ENCODE measurements at regions not wholly inside any gene's neighbourhood (a gene's known extent, or its start where the extent isn't known, plus 50 kb on each side); places are given as distances from the start of the nearest gene placed in this dataset.

DNA sequence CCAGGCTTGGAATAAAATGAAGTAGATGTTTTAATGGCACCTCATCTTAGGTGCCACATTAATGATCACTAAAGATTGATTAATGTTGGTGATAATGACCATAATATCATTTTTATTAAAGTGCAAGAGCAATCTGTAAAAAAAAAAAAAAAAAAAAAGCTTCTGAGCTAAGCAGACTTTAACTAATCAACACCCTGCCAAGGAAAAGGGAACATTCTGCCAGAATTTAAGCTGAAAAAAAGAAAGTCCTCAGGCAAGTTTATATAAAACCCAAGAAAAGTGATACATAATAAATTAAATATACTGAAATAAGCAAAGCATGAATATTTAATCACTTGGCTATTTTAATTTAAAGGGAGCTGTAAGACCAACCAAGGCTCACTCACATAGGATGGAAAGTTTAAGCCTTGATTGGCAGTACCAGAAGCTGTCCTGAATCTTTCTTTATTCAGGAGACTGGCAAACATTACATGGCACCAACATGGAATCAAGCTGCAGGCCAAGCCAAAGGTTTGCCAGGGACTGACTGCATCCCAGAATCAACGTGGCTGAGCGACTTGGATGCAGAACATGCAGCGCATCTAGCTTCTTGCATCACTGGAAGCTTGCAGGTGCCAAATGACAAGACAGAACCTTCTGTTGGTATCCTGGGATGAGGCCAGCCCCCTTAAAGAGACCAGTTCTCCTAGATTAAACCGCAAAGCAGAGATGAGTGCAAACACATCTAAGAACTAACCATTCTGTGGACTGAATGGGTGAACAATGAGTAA lies 413.6 kb downstream of the ENC1 start:
- intact Hi-C loops (cut with micrococcal nuclease) (no loop called here), dilution Hi-C loops (cut with MboI; ENCODE audit: extremely low pct_ligation_motif_present, low sequenced_read_pairs) (no loop called here)
- Histone ChIP-seq H3K79me2 (ENCODE audit: control insufficient read depth, insufficient read depth, low read length) (no peaks in the 10 kb centered on the region), H3K9me1 (replicated peaks; ENCODE audit: control insufficient read depth, extremely low read depth, insufficient read depth, low read length) (no peaks in the 10 kb centered on the region), H3K4me3 (replicated peaks in 1 of 3; ENCODE audit: insufficient read depth in 1 of 3, low read depth in 1 of 3, low read length in 3 of 3) (no peak overlapping the region), H4K20me1 (replicated peaks; ENCODE audit: control insufficient read depth, extremely low read depth, insufficient read depth, low read length) (no peaks in the 10 kb centered on the region), H3K9ac (replicated peaks; ENCODE audit: extremely low read depth, insufficient read depth, low read length) (no peak overlapping the region), H3K27ac (ENCODE audit: insufficient read depth, low read depth, low read length) (no peak overlapping the region), H3K4me2 (ENCODE audit: insufficient read depth, low read length) (no peak overlapping the region), H3K27me3 (ENCODE audit: control insufficient read depth in 2 of 2, insufficient read depth in 2 of 2, low read length in 2 of 2) (peaks cover 9 to 14% of the 10 kb centered on the region in 2 experiments), H2AFZ (ENCODE audit: low read depth, low read length) (no peak overlapping the region), H3K4me1 (ENCODE audit: control insufficient read depth, extremely low read depth, insufficient read depth, low read length) (no peaks in the 10 kb centered on the region), H3K36me3 (ENCODE audit: control insufficient read depth in 2 of 2, extremely low read depth in 1 of 2, insufficient read depth in 2 of 2, low read length in 2 of 2) (no peaks in the 10 kb centered on the region), H3K9me3 (replicated peaks; ENCODE audit: control insufficient read depth, insufficient read depth, low read length) (no peaks in the 10 kb centered on the region)
- CTCF ChIA-PET: interaction anchor here (1.0 to 2.0 kb wide), 3 partner anchors 11 to 17 kb away, joined by 3 to 7 read pairs (median 5); no protein-coding TSS in a partner anchor
- no peak for FAIRE-seq
- DNase-seq (ENCODE audit: low read depth, low spot score): no peak
- BruUV-seq (replicated peaks): no TSS peak
- POLR2A ChIA-PET: interaction anchor here (0.6 kb wide), 1 partner anchor 44 kb away, joined by 10 read pairs; no protein-coding TSS in a partner anchor
- no peak for TF ChIP-seq EZH2 (IDR thresholded peaks at IDR 0.05; ENCODE audit: borderline replicate concordance, low read depth, low read length, severe bottlenecking)
- TF ChIP-seq FOS (IDR thresholded peaks at IDR 0.05; ENCODE audit: borderline replicate concordance, insufficient read depth, low read length): no peak
- TF ChIP-seq GATA2 (IDR thresholded peaks at IDR 0.05; ENCODE audit: insufficient read depth, insufficient read length, low read depth, low read length): no peak
- TF ChIP-seq, protein P1, sequence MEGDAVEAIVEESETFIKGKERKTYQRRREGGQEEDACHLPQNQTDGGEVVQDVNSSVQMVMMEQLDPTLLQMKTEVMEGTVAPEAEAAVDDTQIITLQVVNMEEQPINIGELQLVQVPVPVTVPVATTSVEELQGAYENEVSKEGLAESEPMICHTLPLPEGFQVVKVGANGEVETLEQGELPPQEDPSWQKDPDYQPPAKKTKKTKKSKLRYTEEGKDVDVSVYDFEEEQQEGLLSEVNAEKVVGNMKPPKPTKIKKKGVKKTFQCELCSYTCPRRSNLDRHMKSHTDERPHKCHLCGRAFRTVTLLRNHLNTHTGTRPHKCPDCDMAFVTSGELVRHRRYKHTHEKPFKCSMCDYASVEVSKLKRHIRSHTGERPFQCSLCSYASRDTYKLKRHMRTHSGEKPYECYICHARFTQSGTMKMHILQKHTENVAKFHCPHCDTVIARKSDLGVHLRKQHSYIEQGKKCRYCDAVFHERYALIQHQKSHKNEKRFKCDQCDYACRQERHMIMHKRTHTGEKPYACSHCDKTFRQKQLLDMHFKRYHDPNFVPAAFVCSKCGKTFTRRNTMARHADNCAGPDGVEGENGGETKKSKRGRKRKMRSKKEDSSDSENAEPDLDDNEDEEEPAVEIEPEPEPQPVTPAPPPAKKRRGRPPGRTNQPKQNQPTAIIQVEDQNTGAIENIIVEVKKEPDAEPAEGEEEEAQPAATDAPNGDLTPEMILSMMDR (IDR thresholded peaks at IDR 0.05; ENCODE audit: extremely low read depth in 1 of 2, insufficient read depth in 1 of 2, low read depth in 1 of 2, low read length in 2 of 2): no peak
- TF ChIP-seq JUN (IDR thresholded peaks at IDR 0.05; ENCODE audit: borderline replicate concordance, insufficient read depth, insufficient read length, low read depth): no peak
- no peak for TF ChIP-seq POLR2A (IDR thresholded peaks at IDR 0.05; ENCODE audit: low read depth, low read length)

Measured in endothelial cell of umbilical vein (primary cell).